Vagina (tissue), 2 donors: ENCODE measurements at regions not wholly inside any gene's neighbourhood (a gene's known extent, or its start where the extent isn't known, plus 50 kb on each side); places are given as distances from the start of the nearest gene placed in this dataset.

Source experiments
- CTCF ChIP-seq, 3 experiments: fragments of 450-650 bp in 2 of 3; fragments of 200-600 bp in 1 of 3; sonication (generic) in 1 of 3; IDR thresholded peaks; one replicate each; pipeline ENCODE4 v1.5.1; 2017 to 2019; ENCODE audit warnings: antibody characterized with exemption in 3 of 3, mild to moderate bottlenecking in 2 of 3, moderate library complexity in 2 of 3
- POLR2A ChIP-seq, 2 donors: fragments of 450-650 bp; IDR thresholded peaks; one replicate each; pipeline ENCODE4 v1.6.1; 2017; ENCODE audit warnings: antibody characterized with exemption in 2 of 2, mild to moderate bottlenecking in 2 of 2, moderate library complexity in 2 of 2
- POLR2AphosphoS5 ChIP-seq, 2 donors: sonication (generic); formaldehyde crosslinking; IDR thresholded peaks; one replicate each; pipeline ENCODE4 v1.9.0; 2017; ENCODE audit warnings: antibody characterized with exemption in 2 of 2, mild to moderate bottlenecking in 2 of 2, low read depth in 1 of 2; ENCODE audit not compliant: insufficient read depth in 1 of 2

GRCh38 chr2:34901739-34902138 lies 1302.6 kb upstream of the FAM98A start:
- TF ChIP-seq CTCF (IDR thresholded peaks at IDR 0.05) (no peak), POLR2AphosphoS5 (IDR thresholded peaks at IDR 0.05; ENCODE audit: insufficient read depth in 1 of 2, low read depth in 1 of 2) (no peak), POLR2A (IDR thresholded peaks at IDR 0.05) (no peak)
